Erythroblast (primary cell): ENCODE measurements at regions not wholly inside any gene's neighbourhood (a gene's known extent, or its start where the extent isn't known, plus 50 kb on each side); places are given as distances from the start of the nearest gene placed in this dataset.

Source experiments
- GATA1 ChIP-seq: IDR thresholded peaks from 2 replicates; pipeline ENCODE4 v1.6.1; 2011; ENCODE audit warnings: low read depth, mild to moderate bottlenecking, control low read depth, low read length, moderate library complexity
- POLR2A ChIP-seq: IDR thresholded peaks from 2 replicates; pipeline ENCODE4 v1.6.1; 2011; ENCODE audit warnings: mild to moderate bottlenecking, low read length

GRCh38 chr10:83176901-83177300, 962.4 kb upstream of the GHITM start:
- TF ChIP-seq GATA1, result no peak
- TF ChIP-seq POLR2A, result no peak
